H1 (cell line): ENCODE measurements at regions not wholly inside any gene's neighbourhood (a gene's known extent, or its start where the extent isn't known, plus 50 kb on each side); places are given as distances from the start of the nearest gene placed in this dataset.
"Not testable (repeated sequence)": the region's sequence is repeated elsewhere in the genome, so short reads cannot be mapped to it uniquely, and the experiment has no call there.

Experiments
- CTCF ChIA-PET: fragments of 300-600 bp; sonication (Branson Sonifier 250); formaldehyde crosslinking; loops from one replicate; lab custom pipeline; 2021; ENCODE audit not compliant: partially characterized antibody; lab: Charles Lee
- POLR2A ChIA-PET: fragments of 300-600 bp; sonication (Branson Sonifier 250); formaldehyde crosslinking; loops from one replicate; lab custom pipeline; 2021; ENCODE audit warnings: inconsistent platforms; ENCODE audit not compliant: partially characterized antibody; lab: Charles Lee
- DNase-seq, 2 experiments: peaks; one replicate each; pipeline versions ENCODE4 v3.0.0 to v3.0.0-alpha.2; 2010 to 2022; ENCODE audit warnings: low spot score in 2 of 2, low read depth in 1 of 2, mixed read lengths in 1 of 2
- FAIRE-seq: peaks from 2 replicates; lab custom pipeline; 2011; peaks lifted over from hg19 to GRCh38; lab: Jason Lieb, UNC
- H2AFZ ChIP-seq: 2 replicates; pipeline ENCODE4 v1.8.1; 2012; ENCODE audit warnings: low read length, inconsistent platforms
- H2AK5ac ChIP-seq: 2 replicates; pipeline ENCODE4 v1.6.1; 2013; ENCODE audit warnings: low read depth, low read length
- H2BK120ac ChIP-seq: replicated peaks from 2 replicates; pipeline ENCODE3; 2013; ENCODE audit warnings: low read depth, low read length, inconsistent platforms
- H2BK12ac ChIP-seq: 2 replicates; pipeline ENCODE4 v1.6.1; 2013; ENCODE audit warnings: low read depth, low read length
- H2BK15ac ChIP-seq: 2 replicates; pipeline ENCODE4 v1.6.1; 2013; ENCODE audit warnings: low read length
- H2BK20ac ChIP-seq: 2 replicates; pipeline ENCODE4 v1.6.1; 2013; ENCODE audit warnings: low read length
- H2BK5ac ChIP-seq: 2 replicates; pipeline ENCODE4 v1.6.1; 2013; ENCODE audit warnings: low read depth, low read length
- H3K14ac ChIP-seq: 2 replicates; pipeline ENCODE4 v1.6.1; 2013; ENCODE audit warnings: inconsistent platforms; ENCODE audit not compliant: insufficient read length
- H3K18ac ChIP-seq: 2 replicates; pipeline ENCODE4 v1.6.1; 2013; ENCODE audit warnings: low read length; ENCODE audit errors: extremely low read depth
- H3K23ac ChIP-seq: 2 replicates; pipeline ENCODE4 v1.6.1; 2013; ENCODE audit warnings: inconsistent platforms; ENCODE audit not compliant: insufficient read length
- H3K23me2 ChIP-seq: 2 replicates; pipeline ENCODE4 v1.6.1; 2013; ENCODE audit warnings: low read depth, low read length
- H3K27ac ChIP-seq: 2 replicates; pipeline ENCODE4 v1.6.1; 2011; ENCODE audit warnings: low read depth, low read length, inconsistent platforms
- H3K27me3 ChIP-seq, 4 experiments: replicated peaks in 1 of 4; 1 replicate in 1 of 4; 2 replicates in 3 of 4; pipeline versions ENCODE4 v1.6.1 to v1.8.1; 2011 to 2013; ENCODE audit warnings: low read length in 3 of 4, mild to moderate bottlenecking in 3 of 4, inconsistent platforms in 2 of 4, mixed read lengths in 2 of 4, moderate library complexity in 1 of 4; ENCODE audit not compliant: control insufficient read depth in 3 of 4, insufficient read depth in 3 of 4; ENCODE audit errors: extremely low read depth in 1 of 4
- H3K36me3 ChIP-seq, 4 experiments: 2 replicates each; pipeline versions ENCODE4 v1.6.1 to v1.8.1; 2011 to 2013; ENCODE audit warnings: mild to moderate bottlenecking in 4 of 4, low read length in 3 of 4, moderate library complexity in 2 of 4, control low read depth in 1 of 4, inconsistent platforms in 1 of 4; ENCODE audit not compliant: insufficient read depth in 4 of 4, control insufficient read depth in 2 of 4
- H3K4ac ChIP-seq: replicated peaks from 2 replicates; pipeline ENCODE3; 2013; ENCODE audit warnings: low read length, low read depth, mixed read lengths, inconsistent platforms; ENCODE audit not compliant: insufficient read length
- H3K4me1 ChIP-seq, 4 experiments: replicated peaks in 1 of 4; 1 replicate in 1 of 4; 2 replicates in 3 of 4; pipeline versions ENCODE4 v1.6.1 to v1.8.1; 2011 to 2013; ENCODE audit warnings: low read length in 3 of 4, inconsistent platforms in 2 of 4, mixed read lengths in 1 of 4; ENCODE audit not compliant: insufficient read depth in 4 of 4, control insufficient read depth in 3 of 4
- H3K4me2 ChIP-seq, 2 experiments: 2 replicates each; pipeline versions ENCODE4 v1.6.1 to v1.8.1; 2011 to 2013; ENCODE audit warnings: low read depth in 2 of 2, low read length in 2 of 2, control low read depth in 1 of 2, inconsistent platforms in 1 of 2, mild to moderate bottlenecking in 1 of 2; ENCODE audit not compliant: insufficient read depth in 1 of 2
- H3K4me3 ChIP-seq, 4 experiments: fragments of 200-600, 300-600 bp in 1 of 4; sonication (generic), shearing (Covaris generic), sonication (Bioruptor Twin) in 1 of 4; 2 replicates each; pipeline versions ENCODE4 v1.5.1 to v1.8.1; 2011 to 2016; ENCODE audit warnings: low read length in 4 of 4, low read depth in 3 of 4, control low read depth in 2 of 4, inconsistent platforms in 2 of 4, mild to moderate bottlenecking in 2 of 4, mixed read lengths in 1 of 4, moderate library complexity in 1 of 4; ENCODE audit not compliant: insufficient read depth in 2 of 4; ENCODE audit errors: extremely low read depth in 1 of 4
- H3K56ac ChIP-seq: replicated peaks from 2 replicates; pipeline ENCODE3; 2013; ENCODE audit warnings: low read depth, mild to moderate bottlenecking, mixed read lengths, low read length, inconsistent platforms; ENCODE audit not compliant: insufficient read length
- H3K79me1 ChIP-seq: 2 replicates; pipeline ENCODE4 v1.6.1; 2013; ENCODE audit warnings: low read depth, low read length, control low read depth
- H3K79me2 ChIP-seq, 2 experiments: 2 replicates each; pipeline versions ENCODE4 v1.6.1 to v1.8.1; 2012 to 2013; ENCODE audit warnings: low read length in 2 of 2, mild to moderate bottlenecking in 2 of 2, inconsistent platforms in 1 of 2; ENCODE audit not compliant: insufficient read depth in 2 of 2, control insufficient read depth in 1 of 2
- H3K9ac ChIP-seq, 4 experiments: replicated peaks in 1 of 4; 1 replicate in 1 of 4; 2 replicates in 3 of 4; pipeline versions ENCODE4 v1.6.1 to v1.8.1; 2011 to 2013; ENCODE audit warnings: low read depth in 3 of 4, low read length in 3 of 4, control low read depth in 2 of 4, mild to moderate bottlenecking in 2 of 4, moderate library complexity in 2 of 4, inconsistent platforms in 1 of 4; ENCODE audit errors: extremely low read depth in 1 of 4
- H3K9me3 ChIP-seq, 2 experiments: 2 replicates each; pipeline versions ENCODE4 v1.6.1 to v1.8.1; 2012 to 2013; ENCODE audit warnings: mild to moderate bottlenecking in 2 of 2, moderate library complexity in 2 of 2, control low read depth in 1 of 2, inconsistent platforms in 1 of 2, low read depth in 1 of 2, low read length in 1 of 2, mixed read lengths in 1 of 2; ENCODE audit not compliant: insufficient read depth in 2 of 2
- H4K20me1 ChIP-seq, 2 experiments: replicated peaks in 1 of 2; 2 replicates each; pipeline versions ENCODE3 to v1.8.1; 2011 to 2013; ENCODE audit warnings: inconsistent platforms in 2 of 2, low read length in 2 of 2, mild to moderate bottlenecking in 1 of 2; ENCODE audit not compliant: insufficient read depth in 2 of 2, control insufficient read depth in 1 of 2
- H4K5ac ChIP-seq: 2 replicates; pipeline ENCODE4 v1.6.1; 2013; ENCODE audit warnings: low read length, low read depth, mixed read lengths, inconsistent platforms; ENCODE audit not compliant: insufficient read length
- H4K8ac ChIP-seq: 2 replicates; pipeline ENCODE4 v1.8.0; 2013; ENCODE audit warnings: mild to moderate bottlenecking, moderate library complexity, low read length, inconsistent platforms; ENCODE audit not compliant: insufficient read depth; ENCODE audit errors: extremely low read depth
- H4K91ac ChIP-seq: replicated peaks from 2 replicates; pipeline ENCODE3; 2013; ENCODE audit warnings: low read length, mixed read lengths, inconsistent platforms; ENCODE audit not compliant: insufficient read length
- POLR2AphosphoS5 ChIP-seq: IDR thresholded peaks from 2 replicates; pipeline ENCODE4 v1.6.1; 2011; ENCODE audit warnings: low read depth, low read length
- ZNF274 ChIP-seq: IDR thresholded peaks from 2 replicates; pipeline ENCODE4 v1.7.0; 2012; ENCODE audit warnings: low read length, borderline replicate concordance; ENCODE audit errors: extremely low read depth
- WGBS, 2 experiments: shearing (Covaris generic) in 1 of 2; methylation state at CpG; one replicate each; pipeline versions ENCODE4 v1.1.6 to v1.1.7; 2013 to 2015; ENCODE audit warnings: low lambda C conversion rate in 2 of 2, mixed read lengths in 2 of 2, inconsistent platforms in 1 of 2, low coverage in 1 of 2, missing lambda C conversion rate in 1 of 2; ENCODE audit not compliant: insufficient replicate concordance in 2 of 2, insufficient coverage in 1 of 2, insufficient read length in 1 of 2; ENCODE audit errors: extremely low coverage in 1 of 2, missing lambda C conversion rate in 1 of 2; 5-methylcytosine and 5-hydroxymethylcytosine counted together

DNA sequence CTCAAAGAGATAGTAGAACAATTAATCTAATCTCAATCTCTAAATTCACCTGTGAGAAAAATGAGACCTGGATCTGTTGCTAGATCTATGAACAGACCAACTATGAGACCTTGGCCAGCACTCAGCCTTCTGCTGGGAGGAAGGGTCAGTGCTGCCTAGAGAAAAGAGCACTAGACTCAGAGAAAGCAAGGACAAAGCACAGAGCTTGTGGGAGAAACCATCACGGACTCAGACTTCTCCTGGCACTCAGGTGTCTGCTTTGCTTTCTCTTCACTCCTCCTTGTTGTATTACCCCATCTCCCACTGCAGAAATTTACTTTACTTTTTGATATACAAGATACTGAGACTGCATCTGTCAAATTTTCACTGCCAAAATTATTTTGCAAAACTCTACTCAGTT lies 890.0 kb upstream of the NUDT12 start:
- no peak overlapping the region for H3K27ac ChIP-seq
- CTCF ChIA-PET = no interaction called here

DNA sequence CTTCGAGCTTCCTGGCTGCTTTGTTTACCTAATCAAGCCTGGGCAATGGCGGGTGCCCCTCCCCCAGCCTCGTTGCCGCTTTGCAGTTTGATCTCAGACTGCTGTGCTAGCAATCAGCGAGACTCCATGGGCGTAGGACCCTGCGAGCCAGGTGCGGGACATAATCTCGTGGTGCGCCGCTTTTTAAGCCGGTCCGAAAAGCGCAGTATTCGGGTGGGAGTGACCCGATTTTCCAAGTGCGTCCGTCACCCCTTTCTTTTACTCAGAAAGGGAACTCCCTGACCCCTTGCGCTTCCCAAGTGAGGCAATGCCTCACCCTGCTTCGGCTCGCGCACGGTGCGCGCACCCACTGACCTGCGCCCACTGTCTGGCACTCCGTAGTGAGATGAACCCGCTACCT lies 889.3 kb upstream of the NUDT12 start:
- H3K9me3 ChIP-seq, POLR2A ChIA-PET, H3K23ac ChIP-seq, H3K4ac ChIP-seq, H3K27ac ChIP-seq, H4K5ac ChIP-seq, H3K27me3 ChIP-seq, H2BK12ac ChIP-seq, CTCF ChIA-PET, H3K14ac ChIP-seq, H3K36me3 ChIP-seq, H3K56ac ChIP-seq, H2AK5ac ChIP-seq, H2BK15ac ChIP-seq, H3K18ac ChIP-seq, H3K79me2 ChIP-seq, FAIRE-seq, H2BK120ac ChIP-seq, H3K4me1 ChIP-seq, H2BK20ac ChIP-seq, H3K79me1 ChIP-seq, H4K20me1 ChIP-seq, H3K23me2 ChIP-seq, H4K91ac ChIP-seq: not testable (repeated sequence)
- Histone ChIP-seq H2AFZ (peak overlapping the region; percentile 77; the same call in 1 of the 2 replicates), H3K9ac (peak overlapping the region in 1 of 4 experiments; percentile 48; a peak in 1 of 7 replicates), H2BK5ac (peak overlapping the region; percentile 60; the same call in 1 of the 2 replicates), H3K4me2 (peak overlapping the region in 1 of 2 experiments; percentile 22; a peak in 1 of 4 replicates), H4K8ac (peak overlapping the region; percentile 79; the same call in 1 of the 2 replicates), H3K4me3 (peak overlapping the region in 1 of 4 experiments; percentile 33; a peak in 1 of 8 replicates)
- DNase-seq = peak in 1 of 2 experiments; percentile 45
- WGBS, 2 experiments = 88% methylated on average over 27 of the region's 28 CpGs; no CpG with 5 or more reads in 1 of the 2 experiments

More for the DNA sequence above, 890.0 kb upstream of the NUDT12 start:
- no peak overlapping the region for H3K14ac ChIP-seq
- no peak overlapping the region; the same call in 1 of the 2 replicates for H3K18ac ChIP-seq
- POLR2A ChIA-PET = no interaction called here
- H3K23me2 ChIP-seq = no peaks in the 10 kb centered on the region
- H4K20me1 ChIP-seq = no peaks in the 10 kb centered on the region
- no peak overlapping the region for H4K91ac ChIP-seq
- no peaks in the 10 kb centered on the region for H3K79me2 ChIP-seq
- no peak for DNase-seq
- H2AFZ ChIP-seq = peak overlapping the region; percentile 77
- no peak overlapping the region for H4K5ac ChIP-seq
- no peak for TF ChIP-seq ZNF274
- TF ChIP-seq POLR2AphosphoS5 = no peak
- TF ChIP-seq, all 59 proteins: peak for 0
- H2BK20ac ChIP-seq = no peak overlapping the region
- H3K36me3 ChIP-seq = no peaks in the 10 kb centered on the region
- no peak overlapping the region for H3K23ac ChIP-seq
- 92% methylated on average over 1 of the region's 1 CpG; no CpG with 5 or more reads in 1 of the 2 experiments for WGBS, 2 experiments
- no peak overlapping the region for H2BK5ac ChIP-seq
- H3K4me2 ChIP-seq = peak overlapping the region in 1 of 2 experiments; percentile 22; a peak in 1 of 4 replicates
- no peak overlapping the region for H3K56ac ChIP-seq
- H3K4ac ChIP-seq = no peak overlapping the region
- H2BK15ac ChIP-seq = no peak overlapping the region
- H3K9me3 ChIP-seq = peaks cover 0 to 3% of the 10 kb centered on the region in 2 experiments; a peak in 1 of 4 replicates
- H3K9ac ChIP-seq = no peak overlapping the region; a peak in 1 of 7 replicates
- no peak overlapping the region for H2AK5ac ChIP-seq
- no peak overlapping the region; the same call in 1 of the 2 replicates for H4K8ac ChIP-seq
- FAIRE-seq = no peak
- no peak overlapping the region for H2BK120ac ChIP-seq
- no peaks in the 10 kb centered on the region for H3K27me3 ChIP-seq
- H3K4me1 ChIP-seq = no peaks in the 10 kb centered on the region; a peak in 1 of 7 replicates
- no peak overlapping the region for H2BK12ac ChIP-seq
- no peak overlapping the region; a peak in 1 of 8 replicates for H3K4me3 ChIP-seq
- H3K79me1 ChIP-seq = no peaks in the 10 kb centered on the region
